Retinal pigment epithelial cell (primary cell): ENCODE measurements at regions not wholly inside any gene's neighbourhood (a gene's known extent, or its start where the extent isn't known, plus 50 kb on each side); places are given as distances from the start of the nearest gene placed in this dataset.

Experiments used
- DNase-seq: peaks from one replicate; pipeline ENCODE4 v3.0.0-alpha.2; 2010; ENCODE audit warnings: low read depth
- H3K4me3 ChIP-seq: 2 replicates; pipeline ENCODE4 v1.5.1; 2011; ENCODE audit warnings: mild to moderate bottlenecking, low read length, control low read depth, moderate library complexity
- TF ChIP-seq, protein P1 (sequence below): conservative IDR thresholded peaks from 2 replicates; pipeline ENCODE4 v1.5.1; 2011; ENCODE audit warnings: low read depth, low read length, control low read depth, inconsistent platforms

DNA sequence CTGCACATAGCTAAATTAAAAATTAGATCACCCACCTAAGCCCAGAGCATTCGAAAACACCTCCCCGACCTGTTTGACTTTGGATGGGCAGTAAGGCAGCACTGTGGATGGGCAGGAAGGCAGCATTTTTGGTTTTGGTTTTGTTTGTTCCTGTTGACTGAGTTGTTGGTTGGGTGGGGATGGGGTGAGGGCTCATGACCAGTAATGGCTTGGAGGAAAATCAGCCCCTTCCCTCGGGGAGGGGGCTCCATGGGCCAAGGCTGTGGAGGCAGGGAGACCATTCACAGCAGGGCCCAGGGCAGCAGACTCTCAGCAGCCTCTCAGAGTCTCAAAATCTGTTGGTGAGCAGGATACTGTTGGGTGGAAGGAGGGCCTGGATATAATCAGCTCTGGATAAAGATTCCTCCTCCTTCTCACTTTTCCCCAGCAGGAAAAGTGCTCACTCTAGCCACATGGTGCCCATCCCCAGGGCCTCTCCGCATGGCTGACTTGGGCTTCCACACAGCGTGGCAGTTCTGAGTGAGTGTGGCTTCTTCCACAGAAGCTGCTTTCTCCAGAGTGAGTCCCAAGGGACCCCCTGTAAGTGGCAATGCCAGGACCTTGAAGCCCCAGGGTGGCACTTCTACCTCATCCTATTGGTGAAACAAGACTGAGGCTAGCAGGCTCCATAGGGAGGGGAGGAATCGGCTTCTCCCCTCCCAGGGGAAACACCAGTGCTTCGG lies 1491.2 kb downstream of the BRD1 start:
- no peak overlapping the region for H3K4me3 ChIP-seq
- TF ChIP-seq, protein P1, sequence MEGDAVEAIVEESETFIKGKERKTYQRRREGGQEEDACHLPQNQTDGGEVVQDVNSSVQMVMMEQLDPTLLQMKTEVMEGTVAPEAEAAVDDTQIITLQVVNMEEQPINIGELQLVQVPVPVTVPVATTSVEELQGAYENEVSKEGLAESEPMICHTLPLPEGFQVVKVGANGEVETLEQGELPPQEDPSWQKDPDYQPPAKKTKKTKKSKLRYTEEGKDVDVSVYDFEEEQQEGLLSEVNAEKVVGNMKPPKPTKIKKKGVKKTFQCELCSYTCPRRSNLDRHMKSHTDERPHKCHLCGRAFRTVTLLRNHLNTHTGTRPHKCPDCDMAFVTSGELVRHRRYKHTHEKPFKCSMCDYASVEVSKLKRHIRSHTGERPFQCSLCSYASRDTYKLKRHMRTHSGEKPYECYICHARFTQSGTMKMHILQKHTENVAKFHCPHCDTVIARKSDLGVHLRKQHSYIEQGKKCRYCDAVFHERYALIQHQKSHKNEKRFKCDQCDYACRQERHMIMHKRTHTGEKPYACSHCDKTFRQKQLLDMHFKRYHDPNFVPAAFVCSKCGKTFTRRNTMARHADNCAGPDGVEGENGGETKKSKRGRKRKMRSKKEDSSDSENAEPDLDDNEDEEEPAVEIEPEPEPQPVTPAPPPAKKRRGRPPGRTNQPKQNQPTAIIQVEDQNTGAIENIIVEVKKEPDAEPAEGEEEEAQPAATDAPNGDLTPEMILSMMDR, result no peak
- no peak for DNase-seq

DNA sequence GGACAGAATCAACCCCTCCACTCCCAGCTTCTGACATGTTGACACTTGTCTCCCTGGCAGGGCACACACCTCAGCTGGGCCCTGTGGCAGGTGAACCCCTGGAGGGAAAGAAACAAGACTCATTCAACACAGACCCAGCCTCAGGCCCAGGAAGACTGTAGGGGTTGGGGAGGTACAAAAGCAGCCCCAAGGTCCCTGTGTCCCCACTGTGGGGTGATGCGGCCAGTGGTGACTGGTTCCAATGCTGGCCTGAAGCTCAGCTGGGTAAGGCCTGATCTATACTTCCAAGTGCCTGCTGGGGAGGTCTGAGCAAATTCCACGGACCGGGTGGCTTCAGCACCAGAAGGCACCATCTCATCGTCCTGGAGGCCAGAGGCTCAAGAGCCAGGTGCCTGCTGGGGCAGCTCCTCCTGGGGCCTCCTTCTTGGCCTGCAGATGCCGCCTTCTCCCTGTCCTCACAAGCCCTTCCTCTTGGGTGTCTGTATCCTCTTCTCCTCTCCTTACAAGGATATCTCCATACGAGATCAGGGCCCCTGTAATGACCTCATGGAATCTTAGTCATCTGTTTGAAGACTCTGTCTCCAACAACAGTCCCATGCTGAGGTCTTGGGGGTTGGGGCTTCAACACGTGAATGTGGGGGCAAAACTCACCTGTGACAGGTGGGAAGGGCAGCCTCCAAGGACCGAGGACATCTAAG lies 1492.1 kb downstream of the BRD1 start:
- TF ChIP-seq, protein P1, result no peak
- H3K4me3 ChIP-seq, result no peak overlapping the region
- DNase-seq, result no peak

DNA sequence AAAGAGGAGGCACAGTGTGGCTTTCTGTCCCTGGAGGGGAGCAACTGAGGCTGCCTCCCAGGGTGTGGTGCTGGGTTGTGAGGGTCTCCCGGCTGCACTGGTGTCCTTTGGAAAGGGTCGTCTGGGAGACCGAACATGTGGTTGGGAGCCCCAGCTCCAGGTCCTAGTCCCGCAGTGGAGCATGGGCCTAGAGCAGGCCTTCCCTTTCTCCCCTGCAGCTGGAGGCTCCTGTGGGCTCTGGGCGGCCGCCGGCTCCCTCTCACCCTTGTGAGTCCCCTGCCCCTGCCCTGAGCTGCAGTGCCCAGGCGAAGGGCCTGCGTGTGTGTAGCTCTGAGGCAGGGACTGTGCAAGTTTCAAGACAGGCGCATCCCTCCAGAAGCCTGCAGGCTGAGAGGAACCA lies 1492.7 kb downstream of the BRD1 start:
- no peak for DNase-seq
- no peak overlapping the region for H3K4me3 ChIP-seq
- TF ChIP-seq, protein P1, result no peak

DNA sequence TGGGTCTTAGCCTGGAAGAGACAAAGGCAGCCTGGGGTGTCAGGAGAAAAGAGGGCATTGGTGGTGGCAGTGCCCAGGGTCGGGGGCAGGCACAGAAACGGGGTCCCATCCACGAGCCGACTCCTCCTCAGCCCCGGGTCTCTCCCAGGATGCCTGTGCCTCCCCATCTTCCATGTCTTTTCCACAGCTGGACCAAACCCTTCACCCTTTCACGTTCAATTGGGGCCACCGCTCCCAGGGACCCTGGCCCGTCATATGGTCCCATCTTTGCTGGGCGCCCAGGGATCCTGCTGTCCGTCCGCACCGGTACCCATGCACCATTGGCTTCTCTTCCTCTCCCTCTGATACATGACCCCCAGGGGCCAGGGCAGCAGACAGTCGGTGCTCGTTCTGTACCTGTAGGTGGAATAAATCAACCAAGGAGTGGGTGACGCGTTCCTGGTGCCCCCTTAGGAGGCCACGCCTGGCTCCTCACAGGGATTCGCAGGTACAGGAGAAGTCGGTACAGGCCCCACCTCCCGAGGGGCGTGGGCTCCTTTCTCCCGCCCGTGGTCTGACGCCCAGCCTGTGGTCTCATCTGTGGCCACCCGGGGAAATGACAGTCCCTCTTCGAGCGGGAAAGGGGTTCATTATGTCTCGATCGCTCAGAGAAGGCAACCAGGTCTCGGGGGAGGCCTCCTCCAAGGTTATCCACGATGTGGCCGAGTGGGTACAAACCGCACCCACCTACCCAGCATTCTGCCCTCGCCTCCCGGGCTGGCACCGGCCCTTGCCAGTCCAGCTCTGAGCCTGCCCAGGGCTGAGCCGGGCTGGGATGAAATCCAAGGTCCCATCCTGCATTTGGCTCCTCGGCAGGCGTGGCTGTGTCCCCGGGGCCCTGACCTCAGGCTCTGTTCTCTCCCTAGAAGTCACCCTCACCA lies 1493.6 kb downstream of the BRD1 start:
- DNase-seq, result no peak
- TF ChIP-seq, protein P1, result no peak
- no peak overlapping the region for H3K4me3 ChIP-seq

DNA sequence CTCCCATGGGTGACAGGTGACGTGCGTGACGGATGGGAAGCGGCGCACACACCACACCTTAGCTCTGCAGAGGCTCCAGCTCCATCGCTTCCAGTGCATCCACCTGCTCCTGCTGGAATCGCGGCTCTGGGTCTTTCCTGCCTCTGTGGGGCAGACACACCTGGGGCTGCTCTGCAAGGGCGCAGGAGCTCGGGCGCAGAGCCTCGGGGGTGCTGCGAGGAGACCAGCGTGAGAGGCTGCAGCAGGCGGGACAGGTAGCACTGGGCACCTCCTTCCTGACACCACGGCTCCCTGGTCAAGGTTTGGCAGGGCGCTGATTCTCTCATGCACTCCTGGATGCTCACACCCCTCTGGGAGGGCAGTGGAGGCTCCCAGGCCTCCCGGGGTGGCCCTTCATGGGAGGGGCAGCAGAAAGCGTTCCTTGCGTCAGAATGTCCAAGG lies 1494.3 kb downstream of the BRD1 start:
- no peak overlapping the region for H3K4me3 ChIP-seq
- TF ChIP-seq, protein P1, result no peak
- no peak for DNase-seq

DNA sequence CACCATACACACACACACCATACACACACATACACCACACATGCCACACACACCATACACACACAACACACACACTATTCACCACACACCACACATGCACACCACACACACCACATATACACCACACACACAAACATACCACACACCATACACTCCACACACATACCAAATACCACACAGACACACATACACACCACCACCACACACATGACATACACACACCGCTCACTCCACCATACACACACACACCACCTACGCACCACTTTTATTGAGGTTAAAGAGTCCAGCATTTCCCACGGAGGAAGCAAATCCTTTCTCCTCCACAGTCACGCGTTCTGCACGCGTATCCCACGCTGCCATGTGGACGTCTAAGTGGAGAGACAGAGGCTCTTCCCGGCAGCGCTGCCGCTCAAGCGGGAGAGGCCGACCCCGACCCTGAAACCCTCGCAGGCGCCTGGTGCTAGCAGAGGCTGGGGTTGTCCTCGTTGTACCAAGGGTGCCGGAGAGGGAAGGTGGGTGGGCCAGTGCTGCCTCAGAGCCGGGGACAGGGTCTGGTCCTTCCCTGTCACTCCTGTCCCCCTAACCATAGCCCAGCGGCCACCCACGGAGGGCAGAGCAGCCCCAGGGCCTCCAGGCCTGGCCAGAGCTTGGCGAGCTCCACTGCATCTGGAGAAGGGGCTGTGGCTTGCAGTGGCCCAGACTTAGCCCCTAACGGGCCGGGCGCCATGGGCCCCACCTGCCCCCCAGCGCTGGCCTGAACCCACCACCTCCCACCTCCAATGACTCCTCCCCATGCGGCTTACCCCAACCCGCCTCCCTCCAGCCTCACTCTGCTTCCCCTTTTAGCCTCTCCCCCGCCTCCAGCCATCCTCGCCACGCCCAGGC lies 1495.0 kb downstream of the BRD1 start:
- TF ChIP-seq, protein P1, result no peak
- no peak overlapping the region for H3K4me3 ChIP-seq
- DNase-seq, result no peak
